Tibial nerve (tissue), 4 donors: ENCODE measurements at regions not wholly inside any gene's neighbourhood (a gene's known extent, or its start where the extent isn't known, plus 50 kb on each side); places are given as distances from the start of the nearest gene placed in this dataset.

Experiments used
- EP300 ChIP-seq, 2 donors: sonication (generic); formaldehyde crosslinking; IDR thresholded peaks; one replicate each; pipeline ENCODE4 v1.6.1; 2017; ENCODE audit warnings: antibody characterized with exemption in 2 of 2, mild to moderate bottlenecking in 1 of 2
- TF ChIP-seq, protein P1 (sequence below), 5 experiments: fragments of 200-600 bp in 3 of 5; fragments of 450-650 bp in 2 of 5; sonication (generic) in 3 of 5; IDR thresholded peaks; one replicate each; pipeline ENCODE4 v1.5.1; 2016 to 2019; ENCODE audit warnings: antibody characterized with exemption in 5 of 5, mild to moderate bottlenecking in 3 of 5, moderate library complexity in 2 of 5

DNA sequence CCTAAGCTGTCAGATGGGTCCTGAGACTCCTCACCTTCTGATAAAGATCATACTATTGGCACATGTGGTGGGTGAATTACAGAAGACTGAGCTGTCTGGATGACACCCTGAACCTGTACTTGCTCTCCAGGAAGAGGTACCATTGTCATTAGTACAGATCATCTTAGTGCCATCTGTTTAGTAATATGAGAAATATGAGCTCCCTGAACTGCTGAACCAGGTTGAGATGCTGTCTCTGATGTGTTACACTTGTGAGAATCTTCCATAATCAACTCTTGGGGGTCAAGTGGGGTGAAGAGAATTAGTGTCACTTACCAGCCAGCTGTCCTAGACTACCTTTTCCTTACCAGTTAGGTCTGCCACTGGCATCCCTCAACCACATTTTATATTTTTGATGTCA lies 531.0 kb downstream of the EPHA7 start:
- no peak for TF ChIP-seq EP300 (IDR thresholded peaks at IDR 0.05)
- TF ChIP-seq, protein P1, sequence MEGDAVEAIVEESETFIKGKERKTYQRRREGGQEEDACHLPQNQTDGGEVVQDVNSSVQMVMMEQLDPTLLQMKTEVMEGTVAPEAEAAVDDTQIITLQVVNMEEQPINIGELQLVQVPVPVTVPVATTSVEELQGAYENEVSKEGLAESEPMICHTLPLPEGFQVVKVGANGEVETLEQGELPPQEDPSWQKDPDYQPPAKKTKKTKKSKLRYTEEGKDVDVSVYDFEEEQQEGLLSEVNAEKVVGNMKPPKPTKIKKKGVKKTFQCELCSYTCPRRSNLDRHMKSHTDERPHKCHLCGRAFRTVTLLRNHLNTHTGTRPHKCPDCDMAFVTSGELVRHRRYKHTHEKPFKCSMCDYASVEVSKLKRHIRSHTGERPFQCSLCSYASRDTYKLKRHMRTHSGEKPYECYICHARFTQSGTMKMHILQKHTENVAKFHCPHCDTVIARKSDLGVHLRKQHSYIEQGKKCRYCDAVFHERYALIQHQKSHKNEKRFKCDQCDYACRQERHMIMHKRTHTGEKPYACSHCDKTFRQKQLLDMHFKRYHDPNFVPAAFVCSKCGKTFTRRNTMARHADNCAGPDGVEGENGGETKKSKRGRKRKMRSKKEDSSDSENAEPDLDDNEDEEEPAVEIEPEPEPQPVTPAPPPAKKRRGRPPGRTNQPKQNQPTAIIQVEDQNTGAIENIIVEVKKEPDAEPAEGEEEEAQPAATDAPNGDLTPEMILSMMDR (IDR thresholded peaks at IDR 0.05), result no peak
